PC-9 (cell line): ENCODE measurements at regions not wholly inside any gene's neighbourhood (a gene's known extent, or its start where the extent isn't known, plus 50 kb on each side); places are given as distances from the start of the nearest gene placed in this dataset.

Source experiments
- CTCF ChIP-seq: fragments of 200-600 bp; sonication (generic); conservative IDR thresholded peaks from 2 replicates; pipeline ENCODE4 v1.6.1; 2017; ENCODE audit warnings: mixed run types, antibody characterized with exemption, mild to moderate bottlenecking, moderate library complexity
- EZH2 ChIP-seq: fragments of 200-600 bp; sonication (generic); IDR thresholded peaks from 2 replicates; pipeline ENCODE4 v1.8.0; 2017; ENCODE audit warnings: antibody characterized with exemption, low read depth

GRCh38 chr2:12844511-12844910, 127.8 kb downstream of the TRIB2 start:
- TF ChIP-seq CTCF: no peak
- TF ChIP-seq EZH2: no peak
